ENCODE measurements at regions not wholly inside any gene's neighbourhood (a gene's known extent, or its start where the extent isn't known, plus 50 kb on each side); places are given as distances from the start of the nearest gene placed in this dataset.
A peak's percentile ranks its signal among the peaks of the same experiment; 100 is the strongest.
"Not testable (repeated sequence)": the region's sequence is repeated elsewhere in the genome, so short reads cannot be mapped to it uniquely, and the experiment has no call there.

- no peak for DNase-seq
Measured at GRCh38 chr11:22567759-22568158, 57.9 kb downstream of the FANCF start.

- DNase-seq: no peak
Measured at GRCh38 chr11:22566293-22566692, 59.3 kb downstream of the FANCF start.

- no peak for DNase-seq
Measured at GRCh38 chr11:22561283-22561682, 64.3 kb downstream of the FANCF start.

GRCh38 chr11:22559416-22559815 is 66.2 kb downstream of the FANCF start:
- DNase-seq: no peak

GRCh38 chr11:22558664-22559063 is 67.0 kb downstream of the FANCF start:
- DNase-seq: no peak

- DNase-seq: no peak
Measured at GRCh38 chr11:22556381-22556780, 69.2 kb downstream of the FANCF start.

- DNase-seq: no peak
Measured at GRCh38 chr11:22555881-22556280, 69.7 kb downstream of the FANCF start.

- no peak for DNase-seq
Measured at GRCh38 chr11:22554221-22554620, 71.4 kb downstream of the FANCF start.

GRCh38 chr11:22552885-22553284 is 72.7 kb downstream of the FANCF start:
- no peak for DNase-seq

GRCh38 chr11:22546746-22547145 is 78.9 kb downstream of the FANCF start:
- DNase-seq: no peak

- DNase-seq: no peak
Measured at GRCh38 chr11:22543261-22543660, 82.4 kb downstream of the FANCF start.

- DNase-seq: peak; percentile 10
Measured at GRCh38 chr11:22539821-22540256, 85.8 kb downstream of the FANCF start.

- no peak for DNase-seq
Measured at GRCh38 chr11:22536071-22536470, 89.6 kb downstream of the FANCF start.

GRCh38 chr11:22528612-22529429 is 96.8 kb downstream of the FANCF start:
- not testable (repeated sequence) for DNase-seq

GRCh38 chr11:22522225-22522624 is 103.4 kb downstream of the FANCF start:
- DNase-seq: no peak

GRCh38 chr11:22521226-22521625 is 104.4 kb downstream of the FANCF start:
- DNase-seq: no peak

GRCh38 chr11:22520521-22520920 is 105.1 kb downstream of the FANCF start:
- no peak for DNase-seq

GRCh38 chr11:22518344-22518743 is 107.3 kb downstream of the FANCF start:
- DNase-seq: not testable (repeated sequence)

- no peak for DNase-seq
Measured at GRCh38 chr11:22516111-22516510, 109.5 kb downstream of the FANCF start.

- no peak for DNase-seq
Measured at GRCh38 chr11:22512457-22512856, 113.2 kb downstream of the FANCF start.

GRCh38 chr11:22510741-22511140 is 114.9 kb downstream of the FANCF start:
- no peak for DNase-seq

GRCh38 chr11:22510010-22510409 is 115.6 kb downstream of the FANCF start:
- DNase-seq: no peak

- no peak for DNase-seq
Measured at GRCh38 chr11:22508665-22509064, 117.0 kb downstream of the FANCF start.

GRCh38 chr11:22497474-22497873 is 128.1 kb downstream of the FANCF start:
- DNase-seq: no peak

All from NCI-H146 (cell line).